Neural crest cell (in vitro differentiated cells): ENCODE measurements at regions not wholly inside any gene's neighbourhood (a gene's known extent, or its start where the extent isn't known, plus 50 kb on each side); places are given as distances from the start of the nearest gene placed in this dataset.

ENCODE experiments used
- DNase-seq: peaks from one replicate; pipeline ENCODE4 v3.0.0; 2021; ENCODE audit warnings: low read depth, mixed read lengths, low spot score
- H3K27ac Mint-ChIP-seq: one replicate; pipeline ENCODE4 v1.8.0; 2021; ENCODE audit warnings: mild to moderate bottlenecking, mixed read lengths; ENCODE audit not compliant: unreplicated experiment
- H3K27me3 Mint-ChIP-seq: 2 replicates; pipeline ENCODE4 v1.8.0; 2021; ENCODE audit warnings: low read depth, mild to moderate bottlenecking, mixed read lengths
- H3K36me3 Mint-ChIP-seq: 2 replicates; pipeline ENCODE4 v1.8.0; 2021; ENCODE audit warnings: low read depth, mild to moderate bottlenecking, mixed read lengths
- H3K4me1 Mint-ChIP-seq: 2 replicates; pipeline ENCODE4 v1.8.0; 2021; ENCODE audit warnings: mixed read lengths
- H3K4me3 Mint-ChIP-seq: one replicate; pipeline ENCODE4 v1.8.0; 2021; ENCODE audit warnings: mild to moderate bottlenecking, mixed read lengths
- H3K9me3 Mint-ChIP-seq: 2 replicates; pipeline ENCODE4 v1.8.0; 2021; ENCODE audit warnings: mixed read lengths
- TF ChIP-seq, protein P1 (sequence below): fragments of 200-600 bp; sonication (generic); conservative IDR thresholded peaks from 2 replicates; pipeline ENCODE4 v1.5.0; 2021; ENCODE audit warnings: antibody characterized with exemption, mild to moderate bottlenecking

GRCh38 chr12:106003297-106003696, 135.5 kb downstream of the NUAK1 start:
- DNase-seq = no peak
- no peaks in the 10 kb centered on the region for H3K27me3 Mint-ChIP-seq
- no peak overlapping the region for H3K4me3 Mint-ChIP-seq
- peaks cover 15% of the 10 kb centered on the region for H3K4me1 Mint-ChIP-seq
- peaks cover 7% of the 10 kb centered on the region for H3K9me3 Mint-ChIP-seq
- H3K36me3 Mint-ChIP-seq = peaks cover 9% of the 10 kb centered on the region
- H3K27ac Mint-ChIP-seq = no peak overlapping the region
- TF ChIP-seq, protein P1, sequence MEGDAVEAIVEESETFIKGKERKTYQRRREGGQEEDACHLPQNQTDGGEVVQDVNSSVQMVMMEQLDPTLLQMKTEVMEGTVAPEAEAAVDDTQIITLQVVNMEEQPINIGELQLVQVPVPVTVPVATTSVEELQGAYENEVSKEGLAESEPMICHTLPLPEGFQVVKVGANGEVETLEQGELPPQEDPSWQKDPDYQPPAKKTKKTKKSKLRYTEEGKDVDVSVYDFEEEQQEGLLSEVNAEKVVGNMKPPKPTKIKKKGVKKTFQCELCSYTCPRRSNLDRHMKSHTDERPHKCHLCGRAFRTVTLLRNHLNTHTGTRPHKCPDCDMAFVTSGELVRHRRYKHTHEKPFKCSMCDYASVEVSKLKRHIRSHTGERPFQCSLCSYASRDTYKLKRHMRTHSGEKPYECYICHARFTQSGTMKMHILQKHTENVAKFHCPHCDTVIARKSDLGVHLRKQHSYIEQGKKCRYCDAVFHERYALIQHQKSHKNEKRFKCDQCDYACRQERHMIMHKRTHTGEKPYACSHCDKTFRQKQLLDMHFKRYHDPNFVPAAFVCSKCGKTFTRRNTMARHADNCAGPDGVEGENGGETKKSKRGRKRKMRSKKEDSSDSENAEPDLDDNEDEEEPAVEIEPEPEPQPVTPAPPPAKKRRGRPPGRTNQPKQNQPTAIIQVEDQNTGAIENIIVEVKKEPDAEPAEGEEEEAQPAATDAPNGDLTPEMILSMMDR = no peak

- Mint-ChIP-seq H3K27me3 (no peaks in the 10 kb centered on the region), H3K27ac (no peak overlapping the region), H3K4me1 (peaks cover 15% of the 10 kb centered on the region), H3K36me3 (peaks cover 9% of the 10 kb centered on the region), H3K4me3 (no peak overlapping the region), H3K9me3 (peaks cover 7% of the 10 kb centered on the region)
- no peak for DNase-seq
- TF ChIP-seq, protein P1 = no peak
Observed at GRCh38 chr12:106004289-106004688, 134.5 kb downstream of the NUAK1 start.

DNA sequence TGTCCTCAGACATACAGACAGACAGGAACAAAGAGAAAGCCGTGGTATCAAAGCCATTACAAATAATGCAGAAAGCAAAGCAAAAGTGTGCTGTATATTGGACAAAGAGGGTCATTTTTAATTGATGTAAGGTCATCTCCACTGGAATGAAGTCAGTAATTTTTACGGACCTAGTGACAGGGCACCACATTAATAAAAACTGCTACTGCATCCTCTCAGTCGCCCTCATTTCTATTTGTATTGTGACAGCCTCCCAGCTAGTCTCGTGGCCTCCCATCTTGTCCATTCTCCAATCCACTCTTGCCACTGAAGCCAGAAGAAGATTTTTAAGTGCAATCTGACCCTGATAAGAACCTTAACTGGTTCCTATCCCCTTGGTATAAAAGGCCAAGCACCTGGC, 132.4 kb downstream of the NUAK1 start:
- no peak overlapping the region for H3K4me3 Mint-ChIP-seq
- no peak overlapping the region for H3K27ac Mint-ChIP-seq
- H3K4me1 Mint-ChIP-seq = peaks cover 15% of the 10 kb centered on the region
- no peaks in the 10 kb centered on the region for H3K27me3 Mint-ChIP-seq
- no peak for DNase-seq
- TF ChIP-seq, protein P1 = no peak
- peaks cover 9% of the 10 kb centered on the region for H3K36me3 Mint-ChIP-seq
- H3K9me3 Mint-ChIP-seq = peaks cover 7% of the 10 kb centered on the region

- Mint-ChIP-seq H3K27ac (no peak overlapping the region), H3K36me3 (peaks cover 9% of the 10 kb centered on the region)
Observed at GRCh38 chr12:106006940-106007339, 131.8 kb downstream of the NUAK1 start.

GRCh38 chr12:106010741-106011140, 128.0 kb downstream of the NUAK1 start:
- Mint-ChIP-seq H3K36me3 (peaks cover under 1% of the 10 kb centered on the region), H3K27me3 (no peaks in the 10 kb centered on the region), H3K27ac (no peak overlapping the region), H3K4me3 (no peak overlapping the region), H3K4me1 (peaks cover 15% of the 10 kb centered on the region), H3K9me3 (peaks cover 2% of the 10 kb centered on the region)
- TF ChIP-seq, protein P1 = no peak
- no peak for DNase-seq

More at GRCh38 chr12:106006940-106007339, 131.8 kb downstream of the NUAK1 start:
- Mint-ChIP-seq H3K9me3 (peaks cover 7% of the 10 kb centered on the region), H3K4me3 (no peak overlapping the region), H3K27me3 (no peaks in the 10 kb centered on the region), H3K4me1 (peaks cover 15% of the 10 kb centered on the region)
- no peak for DNase-seq
- TF ChIP-seq, protein P1 = no peak
